Epidermal melanocyte (primary cell): ENCODE measurements at regions not wholly inside any gene's neighbourhood (a gene's known extent, or its start where the extent isn't known, plus 50 kb on each side); places are given as distances from the start of the nearest gene placed in this dataset.

Source experiments
- DNase-seq: peaks from one replicate; pipeline ENCODE4 v3.0.0; 2011; ENCODE audit warnings: low spot score; ENCODE audit not compliant: insufficient read length

GRCh38 chr1:182128502-182128901, 67.0 kb upstream of the ZNF648 start:
- no peak for DNase-seq

DNA sequence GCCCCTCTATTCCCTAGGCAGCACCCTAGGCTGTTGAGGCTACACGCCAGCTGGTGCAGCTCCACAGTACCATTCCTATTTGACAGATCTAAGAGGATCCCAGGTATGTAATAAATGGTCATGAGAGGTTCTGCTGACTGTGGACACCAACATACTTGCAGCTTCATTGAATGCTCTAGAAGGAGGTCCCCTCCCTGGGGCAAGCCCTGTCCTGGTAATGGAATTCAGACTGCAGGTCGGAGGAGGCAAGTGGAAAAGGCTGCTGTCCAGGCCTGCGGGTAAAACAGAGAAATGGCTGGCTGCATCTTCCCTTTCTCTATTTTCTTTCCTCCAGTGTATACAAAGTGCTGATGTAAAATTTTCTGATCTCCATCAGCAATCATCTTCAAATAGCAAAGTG, 66.1 kb upstream of the ZNF648 start:
- no peak for DNase-seq

DNA sequence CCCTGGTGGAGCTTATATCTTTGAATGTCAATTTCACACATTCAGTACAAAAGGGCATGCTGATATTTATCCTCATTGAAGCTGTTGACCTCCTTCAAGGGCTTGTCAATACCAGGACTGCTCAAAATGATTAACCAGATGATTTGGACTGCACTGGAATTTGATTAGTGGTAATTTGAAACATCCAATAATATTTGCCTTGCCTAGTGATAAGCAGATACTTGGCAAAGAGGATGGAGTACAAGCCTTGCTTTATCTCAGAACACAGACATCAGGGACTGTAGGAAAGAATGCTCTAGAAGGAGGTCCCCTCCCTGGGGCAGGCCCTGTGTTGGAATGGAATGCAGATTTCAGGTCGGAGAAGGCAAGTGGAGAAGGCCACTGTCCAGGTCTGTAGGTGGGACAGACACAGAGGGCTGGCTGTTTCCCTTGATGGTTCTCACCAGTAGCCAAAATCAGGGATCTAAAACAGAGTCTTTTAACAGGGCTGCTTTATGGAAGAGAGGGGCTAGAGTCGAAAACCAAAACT, 64.8 kb upstream of the ZNF648 start:
- no peak for DNase-seq

DNA sequence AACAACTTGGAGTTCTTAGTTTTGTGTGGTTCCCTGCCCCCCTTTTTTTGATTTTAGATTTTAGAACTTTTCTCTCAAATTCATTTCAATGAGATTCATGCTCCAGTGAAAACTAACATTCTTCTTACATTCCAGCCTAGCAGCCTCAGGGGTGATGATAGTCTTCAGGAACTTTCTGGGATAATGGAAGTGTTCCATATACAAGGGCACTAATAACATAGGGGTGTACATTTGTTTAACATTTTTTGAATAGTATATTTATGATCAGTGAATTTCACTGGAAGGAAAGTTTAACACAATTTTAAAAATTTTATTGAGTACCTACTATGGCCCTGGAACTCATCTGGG, 61.4 kb upstream of the ZNF648 start:
- DNase-seq, result no peak

- DNase-seq, result no peak
Measured at GRCh38 chr1:182122256-182122912, 60.9 kb upstream of the ZNF648 start.

DNA sequence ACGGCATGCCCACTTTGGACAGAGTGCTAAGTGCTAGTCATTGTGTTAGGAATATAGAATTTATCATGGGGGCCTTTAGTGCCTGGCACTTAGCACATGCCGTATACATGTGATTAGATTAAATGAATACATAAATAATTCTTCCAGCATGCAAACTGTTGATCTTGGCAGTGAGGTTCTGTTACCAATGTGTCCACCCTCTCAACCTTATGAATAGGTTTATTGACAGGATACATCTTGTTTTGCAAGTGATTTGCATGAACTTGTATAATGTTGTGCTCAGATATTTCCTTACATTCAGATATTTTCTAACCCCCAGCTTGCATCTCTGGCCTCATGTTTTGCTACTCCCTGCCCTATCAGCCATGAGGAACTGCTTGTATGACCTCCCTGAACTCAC, 60.3 kb upstream of the ZNF648 start:
- DNase-seq, result no peak

DNA sequence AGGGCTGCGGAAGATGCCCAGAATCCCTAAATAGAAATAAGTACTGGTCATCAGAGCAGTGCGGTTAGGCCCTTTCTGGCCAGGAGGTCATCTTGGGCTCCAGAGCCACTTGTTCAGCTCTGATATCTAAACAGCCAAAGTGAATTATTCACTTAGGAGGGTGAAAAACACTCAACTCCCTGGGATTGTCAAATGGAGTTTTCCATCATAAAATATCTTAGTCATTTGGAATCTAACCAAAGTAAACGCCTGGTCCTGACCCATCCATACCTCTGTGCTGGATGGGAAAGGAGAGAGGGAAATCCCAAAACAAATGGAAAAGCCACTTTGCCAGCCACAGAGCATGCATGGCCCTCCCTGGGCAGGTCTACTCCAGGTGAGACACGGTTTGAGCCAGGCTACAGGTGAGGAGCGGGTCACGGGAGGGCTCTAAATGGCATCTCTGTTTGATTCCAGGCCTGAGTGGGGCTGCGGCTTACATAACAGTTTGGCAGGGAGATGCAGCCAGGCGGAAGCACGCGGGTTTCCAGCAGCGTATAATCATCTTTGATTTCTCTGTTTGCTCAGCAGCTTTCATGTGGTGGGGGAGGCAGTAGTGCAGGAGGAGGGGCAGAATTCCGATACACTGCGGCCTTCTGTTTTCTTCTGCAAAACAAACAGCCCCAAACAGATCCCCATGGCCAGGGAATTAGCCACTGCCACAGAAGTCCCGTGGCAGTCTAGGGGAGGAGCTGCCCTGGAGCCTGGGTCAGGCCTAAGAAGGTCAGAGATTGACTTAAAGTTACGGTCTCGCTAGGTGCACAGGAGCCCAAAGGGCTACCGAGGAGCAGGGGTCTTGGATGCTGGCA, 59.1 kb upstream of the ZNF648 start:
- DNase-seq, result peak; percentile 50

DNA sequence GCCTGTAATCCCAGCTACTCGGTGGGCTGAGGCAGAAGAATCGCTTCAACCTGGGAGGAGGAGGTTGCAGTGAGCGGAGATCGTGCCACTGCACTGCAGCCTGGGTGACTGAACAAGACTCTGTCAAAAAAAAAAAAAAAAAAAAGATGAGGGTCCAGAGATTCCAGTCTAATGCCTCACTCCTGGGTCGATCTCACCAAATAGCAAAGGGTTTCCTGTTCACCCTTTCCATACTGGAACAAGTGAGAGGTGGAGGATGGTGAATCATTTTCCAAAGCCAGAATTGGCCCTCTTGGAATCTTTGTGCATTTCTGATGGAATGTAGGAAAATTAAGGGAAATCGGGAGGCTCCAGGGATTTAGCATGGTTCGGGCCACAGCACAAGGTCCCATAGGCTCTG, 58.1 kb upstream of the ZNF648 start:
- no peak for DNase-seq

- no peak for DNase-seq
Measured at GRCh38 chr1:182118851-182119250, 57.3 kb upstream of the ZNF648 start.

- no peak for DNase-seq
Measured at GRCh38 chr1:182114627-182115023, 53.1 kb upstream of the ZNF648 start.

GRCh38 chr1:182113879-182114626, 52.5 kb upstream of the ZNF648 start:
- DNase-seq, result no peak

- DNase-seq, result no peak
Measured at GRCh38 chr1:182111496-182111895, 50.0 kb upstream of the ZNF648 start.
